AG10803 (cell line): ENCODE measurements at regions not wholly inside any gene's neighbourhood (a gene's known extent, or its start where the extent isn't known, plus 50 kb on each side); places are given as distances from the start of the nearest gene placed in this dataset.
A peak's percentile ranks its signal among the peaks of the same experiment; 100 is the strongest.

Experiments used
- DNase-seq: peaks from one replicate; pipeline ENCODE4 v3.0.0; 2010; ENCODE audit warnings: low read depth
- H3K4me3 ChIP-seq: 2 replicates; pipeline ENCODE4 v1.5.1; 2011; ENCODE audit warnings: mild to moderate bottlenecking, low read length, control low read depth
- TF ChIP-seq, protein P1 (sequence below): conservative IDR thresholded peaks from 2 replicates; pipeline ENCODE4 v1.5.1; 2011; ENCODE audit warnings: mild to moderate bottlenecking, low read length, control low read depth, inconsistent platforms

- DNase-seq = peak; percentile 40
- TF ChIP-seq, protein P1, sequence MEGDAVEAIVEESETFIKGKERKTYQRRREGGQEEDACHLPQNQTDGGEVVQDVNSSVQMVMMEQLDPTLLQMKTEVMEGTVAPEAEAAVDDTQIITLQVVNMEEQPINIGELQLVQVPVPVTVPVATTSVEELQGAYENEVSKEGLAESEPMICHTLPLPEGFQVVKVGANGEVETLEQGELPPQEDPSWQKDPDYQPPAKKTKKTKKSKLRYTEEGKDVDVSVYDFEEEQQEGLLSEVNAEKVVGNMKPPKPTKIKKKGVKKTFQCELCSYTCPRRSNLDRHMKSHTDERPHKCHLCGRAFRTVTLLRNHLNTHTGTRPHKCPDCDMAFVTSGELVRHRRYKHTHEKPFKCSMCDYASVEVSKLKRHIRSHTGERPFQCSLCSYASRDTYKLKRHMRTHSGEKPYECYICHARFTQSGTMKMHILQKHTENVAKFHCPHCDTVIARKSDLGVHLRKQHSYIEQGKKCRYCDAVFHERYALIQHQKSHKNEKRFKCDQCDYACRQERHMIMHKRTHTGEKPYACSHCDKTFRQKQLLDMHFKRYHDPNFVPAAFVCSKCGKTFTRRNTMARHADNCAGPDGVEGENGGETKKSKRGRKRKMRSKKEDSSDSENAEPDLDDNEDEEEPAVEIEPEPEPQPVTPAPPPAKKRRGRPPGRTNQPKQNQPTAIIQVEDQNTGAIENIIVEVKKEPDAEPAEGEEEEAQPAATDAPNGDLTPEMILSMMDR = no peak
- no peak overlapping the region for H3K4me3 ChIP-seq
These were observed 184.4 kb upstream of the C11orf87 start for GRCh38 chr11:109237636-109238035.

GRCh38 chr11:109241988-109242536 lies 179.9 kb upstream of the C11orf87 start:
- TF ChIP-seq, protein P1 = no peak
- H3K4me3 ChIP-seq = no peak overlapping the region
- peak; percentile 7 for DNase-seq

DNA sequence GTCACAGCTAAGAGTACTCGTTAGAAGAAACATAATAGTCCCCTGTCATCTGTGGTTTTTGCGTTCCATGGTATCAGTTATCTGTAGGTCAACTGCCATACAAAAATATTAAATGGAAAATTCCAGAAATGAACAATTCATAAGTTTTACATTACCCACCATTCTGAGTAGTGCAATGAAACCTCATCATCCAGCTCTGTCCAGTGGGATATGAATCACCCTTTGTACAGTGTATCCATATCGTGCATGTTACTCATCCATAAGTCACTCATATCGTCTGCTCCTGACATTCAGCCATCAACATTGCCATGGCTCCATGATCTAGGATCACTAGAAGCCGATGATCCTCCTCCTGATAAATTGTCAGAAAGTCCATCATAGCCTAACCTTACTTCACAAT lies 174.9 kb upstream of the C11orf87 start:
- no peak overlapping the region for H3K4me3 ChIP-seq
- TF ChIP-seq, protein P1 = no peak
- peak; percentile 12 for DNase-seq

GRCh38 chr11:109249597-109249996 lies 172.4 kb upstream of the C11orf87 start:
- no peak for DNase-seq
- no peak overlapping the region for H3K4me3 ChIP-seq
- TF ChIP-seq, protein P1 = no peak

- TF ChIP-seq, protein P1 = no peak
These were observed 170.8 kb upstream of the C11orf87 start for GRCh38 chr11:109251230-109251629.

GRCh38 chr11:109264128-109264527 lies 157.9 kb upstream of the C11orf87 start:
- TF ChIP-seq, protein P1 = no peak
- H3K4me3 ChIP-seq = no peak overlapping the region
- no peak for DNase-seq

More at GRCh38 chr11:109251230-109251629, 170.8 kb upstream of the C11orf87 start:
- DNase-seq = no peak
- H3K4me3 ChIP-seq = no peak overlapping the region

GRCh38 chr11:109267293-109268095 lies 154.5 kb upstream of the C11orf87 start:
- peak; percentile 39 for DNase-seq
- TF ChIP-seq, protein P1 = no peak

More at GRCh38 chr11:109267293-109268095, 154.5 kb upstream of the C11orf87 start:
- no peak overlapping the region for H3K4me3 ChIP-seq
